Epithelial cell of esophagus (primary cell): ENCODE measurements at regions not wholly inside any gene's neighbourhood (a gene's known extent, or its start where the extent isn't known, plus 50 kb on each side); places are given as distances from the start of the nearest gene placed in this dataset.

Source experiments
- DNase-seq: peaks from one replicate; pipeline ENCODE4 v3.0.0; 2010; ENCODE audit warnings: low read depth
- H3K4me3 ChIP-seq: 2 replicates; pipeline ENCODE4 v1.5.1; 2011; ENCODE audit warnings: mild to moderate bottlenecking, low read length, control low read depth
- CTCF ChIP-seq: IDR thresholded peaks from 2 replicates; pipeline ENCODE4 v1.5.1; 2011; ENCODE audit warnings: low read depth, mild to moderate bottlenecking, low read length, control low read depth, inconsistent platforms; ENCODE audit not compliant: insufficient read depth; ENCODE audit errors: missing control alignments

GRCh38 chr14:60563113-60563512 is 54.2 kb downstream of the SIX6 start:
- no peak overlapping the region for H3K4me3 ChIP-seq
- DNase-seq = no peak
- TF ChIP-seq CTCF = no peak

GRCh38 chr14:60565211-60565610 is 56.3 kb downstream of the SIX6 start:
- DNase-seq = peak; percentile 10
- no peak overlapping the region for H3K4me3 ChIP-seq
- no peak for TF ChIP-seq CTCF

- TF ChIP-seq CTCF = no peak
- no peak overlapping the region for H3K4me3 ChIP-seq
- DNase-seq = no peak
Measured at GRCh38 chr14:60566101-60566500, 57.2 kb downstream of the SIX6 start.

GRCh38 chr14:60573943-60574495 is 65.1 kb downstream of the SIX6 start:
- DNase-seq = no peak
- TF ChIP-seq CTCF = no peak

GRCh38 chr14:60575008-60575407 is 66.1 kb downstream of the SIX6 start:
- no peak for TF ChIP-seq CTCF
- DNase-seq = peak; percentile 16
- H3K4me3 ChIP-seq = no peak overlapping the region

More at GRCh38 chr14:60573943-60574495, 65.1 kb downstream of the SIX6 start:
- H3K4me3 ChIP-seq = no peak overlapping the region

GRCh38 chr14:60585676-60586075 is 63.6 kb downstream of the SIX1 start:
- no peak for TF ChIP-seq CTCF
- no peak for DNase-seq
- no peak overlapping the region for H3K4me3 ChIP-seq

GRCh38 chr14:60589442-60589841 is 59.8 kb downstream of the SIX1 start:
- no peak for TF ChIP-seq CTCF
- no peak for DNase-seq
- H3K4me3 ChIP-seq = no peak overlapping the region
